ENCODE measurements at regions not wholly inside any gene's neighbourhood (a gene's known extent, or its start where the extent isn't known, plus 50 kb on each side); places are given as distances from the start of the nearest gene placed in this dataset.

DNA sequence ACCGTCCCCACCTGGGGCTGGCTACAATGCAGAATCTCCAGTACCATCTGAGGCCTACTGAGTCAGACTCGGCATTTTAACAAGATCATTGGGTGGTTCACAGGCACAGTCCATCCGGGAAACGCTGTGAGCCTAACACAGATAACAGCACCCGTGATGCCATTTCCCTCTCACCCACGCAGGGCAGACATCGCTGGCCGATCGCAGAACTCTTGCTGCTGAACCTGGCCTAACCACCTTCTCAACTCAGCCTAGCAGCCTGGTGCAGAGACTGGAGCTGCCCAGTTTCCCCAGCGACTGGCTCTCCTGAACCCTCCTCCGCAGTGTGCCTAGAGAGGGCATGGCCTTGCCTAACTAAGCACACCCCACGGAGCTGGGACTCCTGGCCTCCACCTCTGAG lies 83.3 kb downstream of the NCOR2 start:
- no peak for TF ChIP-seq CTCF (IDR thresholded peaks at IDR 0.05; ENCODE audit: insufficient read depth, low read length)
- DNase-seq (ENCODE audit: low read depth), result no peak
- H3K4me3 ChIP-seq (ENCODE audit: low read depth, low read length), result no peak overlapping the region

- no peak for DNase-seq (ENCODE audit: low read depth)
- H3K4me3 ChIP-seq (ENCODE audit: low read depth, low read length), result no peak overlapping the region
- no peak for TF ChIP-seq CTCF (IDR thresholded peaks at IDR 0.05; ENCODE audit: insufficient read depth, low read length)
These were observed 84.3 kb downstream of the NCOR2 start for GRCh38 chr12:124482901-124483799.

DNA sequence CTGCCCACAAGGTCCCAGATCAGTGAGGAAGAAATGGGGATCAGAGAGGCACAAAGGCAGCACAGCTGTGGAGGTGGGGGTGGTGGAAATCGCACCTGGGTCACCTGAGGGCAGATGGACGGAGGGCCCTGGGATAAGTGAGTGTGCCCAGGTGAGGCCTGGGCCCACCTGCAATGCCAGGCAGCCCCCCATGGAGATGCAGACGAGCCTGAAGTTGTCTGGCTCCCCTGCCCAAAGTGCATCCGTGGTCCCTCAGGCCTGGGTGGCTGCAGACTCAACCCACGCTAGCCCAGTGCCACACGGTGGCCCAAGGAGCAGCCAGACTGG lies 84.9 kb downstream of the NCOR2 start:
- no peak for DNase-seq (ENCODE audit: low read depth)
- TF ChIP-seq CTCF (IDR thresholded peaks at IDR 0.05; ENCODE audit: insufficient read depth, low read length), result no peak
- H3K4me3 ChIP-seq (ENCODE audit: low read depth, low read length), result no peak overlapping the region

DNA sequence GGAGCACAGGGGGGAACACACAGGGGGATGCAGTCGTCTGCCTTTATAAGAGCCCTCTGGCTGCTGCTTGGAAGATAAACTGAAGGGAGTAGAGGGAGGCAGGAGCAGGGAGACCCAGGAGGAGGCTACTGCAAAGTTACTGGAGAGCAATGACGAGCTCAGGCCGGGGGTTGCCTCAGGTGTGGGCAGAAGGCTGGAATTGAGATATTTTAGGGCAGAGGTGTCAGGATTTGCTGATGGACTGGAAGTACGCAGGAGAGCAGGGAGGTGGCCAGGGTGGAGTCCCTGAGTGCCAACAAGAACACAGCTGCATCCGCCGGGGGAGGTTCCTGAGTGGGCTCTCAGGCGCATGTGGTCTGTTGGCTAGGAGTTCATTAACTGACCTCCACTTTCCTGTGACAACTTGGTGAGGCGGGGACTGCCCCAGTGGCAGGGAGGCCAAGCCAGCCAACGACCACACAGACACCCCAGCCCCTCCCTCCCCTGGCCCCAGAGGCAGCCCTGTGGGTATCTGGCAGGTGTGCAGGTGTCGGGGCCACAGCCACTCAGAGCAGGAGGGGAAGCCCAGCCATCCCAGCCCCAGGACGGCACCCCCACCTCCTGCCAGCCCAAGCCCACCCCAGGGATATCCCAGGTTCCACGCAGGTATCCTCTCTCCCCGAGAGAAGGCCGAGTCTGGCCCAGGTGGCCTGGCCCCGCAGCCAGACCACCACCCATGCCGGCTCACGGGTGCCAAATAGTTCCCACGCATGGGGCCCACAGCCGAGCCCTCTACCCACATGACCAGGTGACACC lies 85.4 kb downstream of the NCOR2 start:
- TF ChIP-seq CTCF (IDR thresholded peaks at IDR 0.05; ENCODE audit: insufficient read depth, low read length), result no peak
- no peak overlapping the region for H3K4me3 ChIP-seq (ENCODE audit: low read depth, low read length)
- no peak for DNase-seq (ENCODE audit: low read depth)

- no peak for TF ChIP-seq CTCF (IDR thresholded peaks at IDR 0.05; ENCODE audit: insufficient read depth, low read length)
- no peak for DNase-seq (ENCODE audit: low read depth)
- no peak overlapping the region for H3K4me3 ChIP-seq (ENCODE audit: low read depth, low read length)
These were observed 86.1 kb downstream of the NCOR2 start for GRCh38 chr12:124481257-124481750.

- TF ChIP-seq CTCF (IDR thresholded peaks at IDR 0.05; ENCODE audit: insufficient read depth, low read length), result no peak
- no peak overlapping the region for H3K4me3 ChIP-seq (ENCODE audit: low read depth, low read length)
These were observed 86.7 kb downstream of the NCOR2 start for GRCh38 chr12:124480469-124481256.

More at GRCh38 chr12:124480469-124481256, 86.7 kb downstream of the NCOR2 start:
- peak; percentile 47 for DNase-seq (ENCODE audit: low read depth)
